ENCODE measurements at regions not wholly inside any gene's neighbourhood (a gene's known extent, or its start where the extent isn't known, plus 50 kb on each side); places are given as distances from the start of the nearest gene placed in this dataset.

DNA sequence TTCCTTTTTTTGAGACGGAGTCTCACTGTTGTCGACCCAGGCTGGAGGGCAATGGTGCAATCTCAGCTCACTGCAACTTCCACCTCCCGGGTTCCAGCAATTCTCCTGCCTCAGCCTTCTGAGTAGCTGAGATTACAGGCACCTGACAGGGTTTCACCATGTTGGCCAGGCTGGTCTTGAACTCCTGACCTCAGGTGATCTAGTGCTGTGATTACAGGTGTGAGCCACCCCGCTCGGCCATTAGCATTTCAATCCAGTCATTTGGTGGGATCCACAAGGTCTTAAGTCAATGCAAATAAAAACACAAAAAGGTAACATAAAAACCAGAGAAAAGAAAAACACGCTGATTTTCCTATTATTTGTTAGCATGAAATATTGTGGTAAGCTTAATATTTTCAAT is 1227.2 kb upstream of the TENM4 start:
- DNase-seq: no peak
- Histone ChIP-seq H3K4me3 (no peak overlapping the region), H3K27ac (no peak overlapping the region), H3K4me1 (no peaks in the 10 kb centered on the region), H3K9me3 (no peaks in the 10 kb centered on the region), H3K36me3 (no peaks in the 10 kb centered on the region), H3K27me3 (no peaks in the 10 kb centered on the region)
- WGBS, 2 donors: 90 to 93% methylated on average over 6 of the region's 6 CpGs
- TF ChIP-seq POLR2A (IDR thresholded peaks at IDR 0.05) (no peak), POLR2AphosphoS5 (IDR thresholded peaks at IDR 0.05) (no peak), EP300 (IDR thresholded peaks at IDR 0.05) (no peak)
- TF ChIP-seq, protein P1, sequence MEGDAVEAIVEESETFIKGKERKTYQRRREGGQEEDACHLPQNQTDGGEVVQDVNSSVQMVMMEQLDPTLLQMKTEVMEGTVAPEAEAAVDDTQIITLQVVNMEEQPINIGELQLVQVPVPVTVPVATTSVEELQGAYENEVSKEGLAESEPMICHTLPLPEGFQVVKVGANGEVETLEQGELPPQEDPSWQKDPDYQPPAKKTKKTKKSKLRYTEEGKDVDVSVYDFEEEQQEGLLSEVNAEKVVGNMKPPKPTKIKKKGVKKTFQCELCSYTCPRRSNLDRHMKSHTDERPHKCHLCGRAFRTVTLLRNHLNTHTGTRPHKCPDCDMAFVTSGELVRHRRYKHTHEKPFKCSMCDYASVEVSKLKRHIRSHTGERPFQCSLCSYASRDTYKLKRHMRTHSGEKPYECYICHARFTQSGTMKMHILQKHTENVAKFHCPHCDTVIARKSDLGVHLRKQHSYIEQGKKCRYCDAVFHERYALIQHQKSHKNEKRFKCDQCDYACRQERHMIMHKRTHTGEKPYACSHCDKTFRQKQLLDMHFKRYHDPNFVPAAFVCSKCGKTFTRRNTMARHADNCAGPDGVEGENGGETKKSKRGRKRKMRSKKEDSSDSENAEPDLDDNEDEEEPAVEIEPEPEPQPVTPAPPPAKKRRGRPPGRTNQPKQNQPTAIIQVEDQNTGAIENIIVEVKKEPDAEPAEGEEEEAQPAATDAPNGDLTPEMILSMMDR (IDR thresholded peaks at IDR 0.05): no peak
- intact Hi-C loops (cut with DNase I): no loop called here

DNA sequence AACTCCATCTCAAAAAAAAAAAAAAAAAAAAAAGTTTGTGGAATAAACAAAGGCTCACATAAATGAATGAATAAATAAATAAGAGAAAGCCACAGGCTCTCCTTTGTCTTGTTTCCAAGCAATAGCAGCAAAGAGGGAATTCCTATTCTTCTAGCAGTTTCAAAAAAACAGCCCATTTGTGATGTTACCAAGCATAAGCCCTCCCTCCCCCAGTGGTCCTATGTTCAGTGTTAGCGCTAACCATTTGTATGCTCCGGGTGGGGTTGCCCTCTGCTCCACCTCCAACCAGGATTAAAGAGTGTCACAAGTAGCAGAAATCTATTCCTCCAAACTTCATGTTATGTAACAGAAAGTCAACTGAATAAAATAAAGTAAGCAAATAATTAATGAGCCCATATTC is 1215.0 kb upstream of the TENM4 start:
- 95 to 96% methylated on average over 2 of the region's 2 CpGs for WGBS, 2 donors
- no peak overlapping the region for H3K27ac ChIP-seq
- H3K9me3 ChIP-seq: no peaks in the 10 kb centered on the region
- no peak for DNase-seq
- intact Hi-C loops (cut with DNase I): no loop called here
- no peaks in the 10 kb centered on the region for H3K27me3 ChIP-seq
- H3K4me1 ChIP-seq: no peaks in the 10 kb centered on the region
- no peak overlapping the region for H3K4me3 ChIP-seq
- TF ChIP-seq, protein P1 (IDR thresholded peaks at IDR 0.05): no peak
- no peak for TF ChIP-seq POLR2A (IDR thresholded peaks at IDR 0.05)
- no peak for TF ChIP-seq POLR2AphosphoS5 (IDR thresholded peaks at IDR 0.05)
- no peak for TF ChIP-seq EP300 (IDR thresholded peaks at IDR 0.05)
- no peaks in the 10 kb centered on the region for H3K36me3 ChIP-seq

DNA sequence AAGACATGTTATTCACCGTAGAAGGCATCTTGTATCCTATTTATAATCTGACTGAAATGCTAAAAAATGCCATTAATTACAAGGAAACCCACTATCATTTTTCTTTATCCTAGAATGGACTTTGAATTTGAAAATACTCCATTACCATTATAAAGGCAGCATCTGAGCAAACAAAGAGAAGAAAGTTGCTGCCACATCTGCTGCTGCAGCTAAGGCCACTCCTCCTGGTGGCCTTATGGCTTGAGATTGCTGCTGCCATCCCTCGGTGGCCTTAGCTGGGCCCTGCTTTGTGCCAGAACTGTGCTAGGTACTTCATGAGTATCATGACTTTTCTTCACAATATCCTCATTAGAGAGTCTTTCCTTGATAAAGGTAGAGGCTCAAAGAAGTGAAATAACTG is 1210.1 kb upstream of the TENM4 start:
- Histone ChIP-seq H3K4me3 (no peak overlapping the region), H3K4me1 (no peaks in the 10 kb centered on the region), H3K9me3 (no peaks in the 10 kb centered on the region), H3K36me3 (no peaks in the 10 kb centered on the region), H3K27me3 (no peaks in the 10 kb centered on the region), H3K27ac (no peak overlapping the region)
- no peak for DNase-seq
- TF ChIP-seq EP300 (IDR thresholded peaks at IDR 0.05): no peak
- no peak for TF ChIP-seq POLR2AphosphoS5 (IDR thresholded peaks at IDR 0.05)
- intact Hi-C loops (cut with DNase I): no loop called here
- whole genome bisulfite sequencing, 2 donors: 82 to 84% methylated on average over 2 of the region's 2 CpGs

DNA sequence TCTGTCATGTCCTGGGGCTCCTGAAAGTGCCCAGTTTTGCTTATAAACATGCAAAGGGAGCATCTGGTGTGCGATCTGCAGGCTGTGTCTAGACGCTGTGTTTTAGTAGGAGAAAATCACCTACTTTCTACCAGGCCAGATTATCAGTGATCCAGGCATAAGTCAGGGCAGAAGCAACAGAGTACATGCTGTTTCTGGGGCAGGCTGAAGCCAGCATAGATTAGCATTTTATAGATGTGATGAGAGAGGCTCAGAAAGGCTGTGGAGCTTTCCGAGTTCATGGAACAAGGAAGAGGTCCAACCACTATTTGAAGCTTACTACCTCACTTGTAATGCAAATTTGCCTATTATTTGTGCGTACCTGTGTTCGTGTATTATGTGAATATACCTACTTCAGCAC is 1208.4 kb upstream of the TENM4 start:
- H3K9me3 ChIP-seq: no peaks in the 10 kb centered on the region
- no peak for DNase-seq
- H3K27ac ChIP-seq: no peak overlapping the region
- no peaks in the 10 kb centered on the region for H3K27me3 ChIP-seq
- no peaks in the 10 kb centered on the region for H3K4me1 ChIP-seq
- H3K4me3 ChIP-seq: no peak overlapping the region
- 88 to 91% methylated on average over 5 of the region's 5 CpGs for WGBS, 2 donors
- TF ChIP-seq POLR2AphosphoS5 (IDR thresholded peaks at IDR 0.05) (no peak), EP300 (IDR thresholded peaks at IDR 0.05) (no peak), POLR2A (IDR thresholded peaks at IDR 0.05) (no peak)
- TF ChIP-seq, protein P1 (IDR thresholded peaks at IDR 0.05): no peak
- no peaks in the 10 kb centered on the region for H3K36me3 ChIP-seq
- intact Hi-C loops (cut with DNase I): no loop called here

DNA sequence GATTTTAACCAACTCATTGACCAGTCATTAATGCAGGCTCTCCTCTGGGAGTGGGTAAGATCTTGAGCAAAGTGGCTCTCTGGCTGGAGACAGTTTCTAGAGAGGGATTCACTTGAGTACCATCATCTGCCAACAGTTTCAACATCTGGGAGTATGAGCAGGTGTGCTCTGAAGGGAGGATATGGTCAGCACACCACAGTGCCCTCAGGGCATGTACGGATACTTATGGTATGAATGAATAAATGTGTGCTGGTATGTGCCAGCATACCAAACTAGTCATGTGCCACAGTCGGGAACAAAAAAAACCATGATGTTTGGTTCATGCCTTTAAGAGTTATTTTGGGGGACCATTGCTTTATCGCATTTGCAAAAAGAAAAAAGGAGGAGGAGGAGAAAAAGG is 1197.5 kb upstream of the TENM4 start:
- Histone ChIP-seq H3K27ac (no peak overlapping the region), H3K36me3 (no peaks in the 10 kb centered on the region), H3K4me1 (no peaks in the 10 kb centered on the region), H3K27me3 (no peaks in the 10 kb centered on the region), H3K9me3 (no peaks in the 10 kb centered on the region), H3K4me3 (no peak overlapping the region)
- DNase-seq: no peak
- WGBS, 2 donors: 92 to 96% methylated on average over 3 of the region's 3 CpGs
- TF ChIP-seq POLR2AphosphoS5 (IDR thresholded peaks at IDR 0.05): no peak
- TF ChIP-seq, protein P1 (IDR thresholded peaks at IDR 0.05): no peak
- no peak for TF ChIP-seq POLR2A (IDR thresholded peaks at IDR 0.05)
- TF ChIP-seq EP300 (IDR thresholded peaks at IDR 0.05): no peak
- intact Hi-C loops (cut with DNase I): no loop called here

All from sigmoid colon (tissue), 6 donors.